Vagina (tissue), 2 donors: ENCODE measurements at regions not wholly inside any gene's neighbourhood (a gene's known extent, or its start where the extent isn't known, plus 50 kb on each side); places are given as distances from the start of the nearest gene placed in this dataset.

Experiments used
- CTCF ChIP-seq, 3 experiments: fragments of 450-650 bp in 2 of 3; fragments of 200-600 bp in 1 of 3; sonication (generic) in 1 of 3; IDR thresholded peaks; one replicate each; pipeline ENCODE4 v1.5.1; 2017 to 2019; ENCODE audit warnings: antibody characterized with exemption in 3 of 3, mild to moderate bottlenecking in 2 of 3, moderate library complexity in 2 of 3
- POLR2AphosphoS5 ChIP-seq, 2 donors: sonication (generic); formaldehyde crosslinking; IDR thresholded peaks; one replicate each; pipeline ENCODE4 v1.9.0; 2017; ENCODE audit warnings: antibody characterized with exemption in 2 of 2, mild to moderate bottlenecking in 2 of 2, low read depth in 1 of 2; ENCODE audit not compliant: insufficient read depth in 1 of 2

- TF ChIP-seq POLR2AphosphoS5 (IDR thresholded peaks at IDR 0.05; ENCODE audit: insufficient read depth in 1 of 2, low read depth in 1 of 2) = peak in 1 of 2 donors; percentile 67
- TF ChIP-seq CTCF (IDR thresholded peaks at IDR 0.05) = no peak
Measured at GRCh38 chr2:54360055-54360792, 95.9 kb upstream of the SPTBN1 start.
